GM12874 (cell line): ENCODE measurements at regions not wholly inside any gene's neighbourhood (a gene's known extent, or its start where the extent isn't known, plus 50 kb on each side); places are given as distances from the start of the nearest gene placed in this dataset.

Experiments
- CTCF ChIP-seq: IDR thresholded peaks from 2 replicates; pipeline ENCODE4 v1.5.1; 2011; ENCODE audit warnings: low read depth, mild to moderate bottlenecking, control low read depth, low read length, moderate library complexity; ENCODE audit not compliant: insufficient read depth

GRCh38 chr3:118705487-118706219, 329.0 kb downstream of the IGSF11 start:
- no peak for TF ChIP-seq CTCF

- no peak for TF ChIP-seq CTCF
These were observed 326.7 kb downstream of the IGSF11 start for GRCh38 chr3:118707991-118708390.

GRCh38 chr3:118710532-118710931, 324.1 kb downstream of the IGSF11 start:
- no peak for TF ChIP-seq CTCF

GRCh38 chr3:118713502-118714207, 321.0 kb downstream of the IGSF11 start:
- no peak for TF ChIP-seq CTCF

- TF ChIP-seq CTCF, result no peak
These were observed 319.8 kb downstream of the IGSF11 start for GRCh38 chr3:118714800-118715199.

GRCh38 chr3:118729546-118729945, 305.1 kb downstream of the IGSF11 start:
- TF ChIP-seq CTCF, result no peak

GRCh38 chr3:118734664-118735063, 300.0 kb downstream of the IGSF11 start:
- no peak for TF ChIP-seq CTCF
